ENCODE measurements at regions not wholly inside any gene's neighbourhood (a gene's known extent, or its start where the extent isn't known, plus 50 kb on each side); places are given as distances from the start of the nearest gene placed in this dataset.
A peak's percentile ranks its signal among the peaks of the same experiment; 100 is the strongest.

GRCh38 chr2:6342273-6342920, 523.3 kb downstream of the CMPK2 start:
- no peak for DNase-seq

DNA sequence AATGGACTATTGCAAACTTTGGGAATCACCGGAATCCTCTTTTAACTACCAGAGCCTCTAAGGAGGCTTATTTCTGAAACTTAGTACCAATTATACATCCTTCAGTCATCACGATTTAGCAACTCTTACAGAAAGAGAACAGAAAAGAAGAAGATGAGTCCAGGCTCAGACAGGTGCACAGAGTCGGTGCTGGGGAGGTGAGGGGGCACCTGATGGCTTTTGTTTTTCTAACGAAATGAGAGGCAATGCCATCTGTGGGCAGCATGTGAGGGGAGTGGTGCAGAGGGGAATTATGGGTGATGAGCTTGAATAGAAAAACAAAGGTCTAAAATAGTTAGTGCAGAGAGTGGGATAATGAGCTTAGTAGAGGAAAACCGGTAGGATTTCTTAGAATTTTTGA, 522.6 kb downstream of the CMPK2 start:
- DNase-seq, result no peak

DNA sequence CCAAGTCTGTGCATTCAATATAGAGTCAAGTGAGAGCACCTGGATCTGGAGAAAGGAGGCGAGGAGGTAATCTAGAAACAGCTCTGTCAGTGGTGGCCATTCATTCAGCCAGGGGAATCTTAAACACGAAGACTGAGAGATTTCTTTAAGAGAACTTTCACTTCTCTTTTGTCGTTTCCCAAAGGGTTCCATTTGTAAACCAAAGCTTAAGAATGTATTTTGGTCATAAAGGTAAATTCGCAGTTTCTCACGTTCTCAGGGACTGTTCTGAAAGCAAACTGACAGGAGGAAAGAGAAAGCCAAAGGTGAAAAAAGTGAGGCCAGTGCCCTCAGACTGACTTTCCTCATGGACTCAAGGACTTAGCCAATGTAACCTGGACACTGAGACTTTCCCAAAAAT, 513.5 kb downstream of the CMPK2 start:
- no peak for DNase-seq

GRCh38 chr2:6352906-6353515, 512.7 kb downstream of the CMPK2 start:
- DNase-seq, result peak in 28 of 58 donors; percentile 2 to 45 (median 8)

GRCh38 chr2:6353669-6354068, 512.0 kb downstream of the CMPK2 start:
- DNase-seq, result no peak

- no peak for DNase-seq
Measured at GRCh38 chr2:6354546-6354945, 511.2 kb downstream of the CMPK2 start.

DNA sequence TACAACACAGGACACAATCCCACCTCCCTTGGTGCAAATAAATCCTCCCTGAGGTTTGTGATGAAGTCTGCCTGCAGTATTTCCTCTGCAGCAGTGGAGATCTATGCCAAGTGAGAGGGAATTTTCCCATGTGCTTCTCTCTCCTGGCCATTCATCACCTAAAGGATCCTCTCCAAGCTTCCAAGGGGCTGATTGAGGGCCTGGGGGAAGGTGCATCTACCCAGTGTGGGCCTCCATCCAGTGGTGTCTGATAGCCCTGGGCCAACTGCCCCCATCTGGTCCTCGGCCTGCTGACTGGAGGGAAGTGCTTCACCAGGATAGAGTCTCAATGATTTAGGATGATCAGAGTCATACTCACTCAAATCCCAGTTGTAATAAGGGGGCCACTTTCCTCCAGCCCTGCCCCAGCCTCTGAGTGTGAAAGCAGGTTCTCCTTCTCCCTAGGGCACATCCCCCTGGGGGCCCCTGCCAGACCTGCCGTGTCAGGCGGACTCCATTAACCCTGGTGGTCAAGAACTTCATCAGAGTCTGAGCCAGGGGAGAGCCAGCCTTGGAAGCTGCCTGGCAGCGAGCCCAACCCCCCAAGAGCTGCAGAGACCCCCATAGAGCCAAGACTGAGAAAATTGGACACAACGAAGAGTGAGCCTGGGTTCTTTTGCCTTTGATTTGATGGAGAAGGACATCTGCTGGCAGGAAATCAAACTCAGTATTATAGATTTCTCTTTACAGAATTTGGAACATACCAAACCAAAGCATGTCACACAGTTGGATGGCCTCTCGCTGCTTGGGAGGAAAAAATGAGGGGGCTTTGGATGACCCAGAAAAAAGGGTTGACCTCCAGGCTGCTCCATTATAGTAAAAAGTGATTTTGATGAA, 509.6 kb downstream of the CMPK2 start:
- DNase-seq, result no peak

GRCh38 chr2:6358546-6358945, 507.2 kb downstream of the CMPK2 start:
- DNase-seq, result no peak

DNA sequence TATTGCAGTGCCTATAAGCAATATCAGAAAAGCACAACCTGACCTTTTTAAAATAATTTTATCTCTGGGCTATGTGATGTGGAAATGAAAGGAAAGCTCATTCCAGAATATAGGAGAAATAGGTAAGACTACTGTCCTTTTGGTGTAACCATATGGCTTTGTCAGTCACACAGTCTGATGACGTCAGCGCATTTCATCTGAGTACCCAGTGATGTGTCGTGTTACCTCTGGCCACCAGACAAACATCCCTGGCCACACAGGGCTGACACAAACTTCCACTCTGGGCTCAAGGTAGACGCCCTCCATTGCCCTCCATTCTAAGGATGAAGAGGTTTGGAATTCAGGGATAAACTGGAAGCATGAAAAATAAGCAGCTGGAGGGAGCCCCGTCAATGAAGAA, 506.7 kb downstream of the CMPK2 start:
- no peak for DNase-seq

- DNase-seq, result no peak
Measured at GRCh38 chr2:6359964-6360363, 505.7 kb downstream of the CMPK2 start.

GRCh38 chr2:6362671-6363450, 502.8 kb downstream of the CMPK2 start:
- DNase-seq, result no peak

DNA sequence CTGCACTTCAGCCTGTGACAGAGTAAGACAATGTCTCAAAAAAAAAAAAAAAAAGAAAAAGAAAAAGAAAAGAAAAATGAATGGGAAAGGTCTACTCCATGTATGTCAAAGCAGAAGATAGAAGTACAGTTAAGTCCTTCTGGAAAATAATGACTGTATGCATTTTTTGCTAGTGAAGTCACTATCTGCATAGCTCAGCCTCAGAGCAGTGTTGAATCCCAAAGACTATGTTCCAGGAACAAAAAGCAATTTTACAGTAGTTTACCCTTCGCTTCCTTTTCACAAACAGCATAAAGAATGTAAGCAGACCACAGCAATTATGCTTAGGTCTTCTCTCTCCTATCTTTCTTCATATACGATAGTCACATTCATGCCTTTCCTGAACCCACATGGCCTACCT, 497.4 kb downstream of the CMPK2 start:
- no peak for DNase-seq

- no peak for DNase-seq
Measured at GRCh38 chr2:6369266-6369665, 496.4 kb downstream of the CMPK2 start.

DNA sequence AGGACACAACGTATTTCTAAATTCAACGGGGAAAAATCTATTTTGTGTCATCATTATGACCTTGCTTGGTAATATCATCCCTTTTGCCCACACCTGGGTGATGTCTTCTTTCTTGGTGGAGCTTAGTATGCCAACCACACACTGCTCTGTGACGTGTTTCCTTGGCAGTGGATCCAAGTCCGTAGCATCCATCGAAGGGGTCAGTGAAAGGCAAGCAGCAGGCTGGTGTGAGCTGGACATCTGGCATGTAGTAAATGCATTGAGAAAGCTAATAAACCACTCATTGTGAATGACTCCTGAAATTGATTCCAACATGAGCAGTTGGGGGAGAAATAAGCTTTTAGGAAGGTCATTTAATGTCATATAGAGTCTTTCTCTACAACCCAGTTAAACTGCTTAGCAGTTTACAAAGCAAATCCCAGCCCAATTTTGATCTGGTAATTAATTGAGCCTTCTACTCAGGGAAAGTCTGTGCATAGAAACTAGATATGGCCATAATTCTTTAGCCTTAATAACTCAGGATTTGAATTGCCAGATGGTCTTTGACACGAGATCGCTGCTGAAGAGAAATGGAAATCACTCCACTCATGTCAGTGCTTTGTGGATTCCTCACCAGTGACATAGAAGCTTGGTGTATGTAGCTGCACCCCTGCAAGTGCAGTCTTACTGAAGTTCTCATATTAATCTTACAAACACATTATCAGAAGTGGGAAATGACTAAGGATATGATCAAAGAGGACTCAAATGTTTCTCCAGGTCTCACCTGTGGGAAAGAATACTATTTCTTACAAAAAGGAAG, 494.8 kb downstream of the CMPK2 start:
- DNase-seq, result peak in 1 of 58 donors; percentile 1

DNA sequence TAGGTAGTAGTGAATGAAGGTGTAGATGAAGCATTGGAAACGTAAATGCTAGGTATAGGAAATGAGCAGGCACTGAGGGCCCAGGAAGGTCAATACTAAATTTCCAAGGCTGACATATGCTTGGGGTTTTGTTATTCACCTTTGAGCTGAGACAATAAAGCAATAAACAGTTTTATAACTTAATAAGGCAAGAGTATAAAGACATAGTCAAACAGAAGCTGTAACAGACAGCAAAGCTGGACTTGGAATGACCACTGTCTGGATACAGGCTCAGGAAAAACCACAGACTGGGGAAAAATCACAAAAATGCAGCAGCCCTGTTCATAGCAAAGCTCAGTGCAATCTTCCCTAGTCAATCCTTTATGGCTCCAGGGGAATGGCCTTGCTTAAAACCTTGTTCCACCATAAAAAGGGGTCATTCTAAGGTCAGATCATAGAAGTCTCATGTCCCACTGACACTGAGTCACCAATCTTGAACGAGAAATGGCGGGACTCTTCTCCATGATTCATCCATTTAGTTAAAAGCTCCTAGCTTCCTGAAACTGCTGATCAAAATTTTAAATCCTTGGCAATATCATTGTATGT, 493.3 kb downstream of the CMPK2 start:
- no peak for DNase-seq

DNA sequence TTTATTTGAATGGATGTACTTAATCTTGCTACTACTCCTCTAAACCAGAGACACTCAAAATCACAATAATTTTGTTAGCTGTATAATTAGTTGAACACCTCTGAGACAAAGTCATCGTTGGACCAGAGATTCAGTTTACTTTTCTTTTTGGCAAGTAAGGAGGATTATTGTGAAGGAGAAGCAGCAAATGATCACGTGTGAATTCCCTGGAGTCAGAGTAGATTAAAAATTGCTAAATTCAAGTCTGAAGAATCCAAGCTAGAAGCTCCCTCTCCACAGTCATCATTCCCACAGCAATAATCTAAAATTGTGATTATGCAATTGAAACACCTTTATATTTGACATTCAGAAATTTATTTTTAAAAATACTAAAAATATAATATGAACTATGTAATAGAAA, 484.4 kb downstream of the CMPK2 start:
- no peak for DNase-seq

DNA sequence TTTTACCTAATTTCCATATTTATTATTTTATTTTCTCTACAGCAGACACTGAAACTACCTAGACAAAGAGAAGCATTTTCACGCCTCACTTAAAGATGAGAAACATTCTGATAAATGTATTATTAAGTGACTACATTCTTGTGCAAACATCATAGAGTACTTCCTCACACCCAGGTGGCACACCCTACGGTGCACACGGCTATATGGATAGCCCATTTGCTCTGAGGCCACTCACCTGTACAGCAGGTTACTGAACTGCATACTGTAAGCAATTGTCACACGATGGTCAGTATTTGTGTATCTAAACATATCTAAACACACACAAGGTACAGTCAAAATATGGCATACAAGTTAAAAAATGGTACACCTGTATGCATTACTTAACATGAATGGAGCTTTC, 481.4 kb downstream of the CMPK2 start:
- no peak for DNase-seq

DNA sequence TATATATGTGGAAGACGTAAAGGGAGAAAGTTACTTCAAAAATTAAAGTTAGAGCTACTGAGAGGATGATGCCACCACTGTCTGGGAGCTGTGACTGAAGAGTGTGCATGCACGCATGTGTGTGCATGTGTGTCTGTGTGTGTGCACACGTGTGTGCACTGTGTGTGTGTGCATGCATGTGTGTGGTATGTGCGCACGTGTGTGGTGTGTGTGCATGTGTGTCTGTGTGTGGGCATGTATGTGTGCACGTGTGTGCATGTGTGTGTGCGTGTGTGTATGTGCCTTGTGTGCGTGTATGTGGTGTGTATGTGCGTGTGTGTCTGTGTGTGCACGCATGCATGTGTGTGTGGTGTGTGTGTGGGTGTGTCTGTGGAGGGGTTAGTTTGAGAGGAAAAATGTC, 473.4 kb downstream of the CMPK2 start:
- DNase-seq, result no peak

- no peak for DNase-seq
Measured at GRCh38 chr2:6392966-6393365, 472.7 kb downstream of the CMPK2 start.

GRCh38 chr2:6393819-6394218, 471.9 kb downstream of the CMPK2 start:
- no peak for DNase-seq

All from anterior cingulate cortex (tissue), 58 donors.